Right cardiac atrium (tissue), 5 donors: ENCODE measurements at regions not wholly inside any gene's neighbourhood (a gene's known extent, or its start where the extent isn't known, plus 50 kb on each side); places are given as distances from the start of the nearest gene placed in this dataset.
"Not testable (repeated sequence)": the region's sequence is repeated elsewhere in the genome, so short reads cannot be mapped to it uniquely, and the experiment has no call there.

Experiments used
- ATAC-seq, 2 donors: fragments of 200-7000 bp; cut with Tn5 transposase; one replicate each; pipeline versions ENCODE4 v1.8.0 to v1.9.1; 2020; ENCODE audit warnings: moderate library complexity in 2 of 2, mild to moderate bottlenecking in 1 of 2
- DNase-seq, 3 donors: peaks; one replicate each; pipeline ENCODE4 v3.0.0-alpha.2; 2020
- H3K27ac ChIP-seq: one replicate; pipeline ENCODE4 v1.5.1; 2013; ENCODE audit warnings: mild to moderate bottlenecking, low read length, control low read depth, moderate library complexity
- H3K27me3 ChIP-seq: one replicate; pipeline ENCODE4 v1.6.1; 2013; ENCODE audit not compliant: control insufficient read depth, insufficient read depth
- H3K4me1 ChIP-seq: one replicate; pipeline ENCODE4 v1.6.1; 2013; ENCODE audit warnings: low read length; ENCODE audit not compliant: control insufficient read depth, insufficient read depth
- H3K4me3 ChIP-seq: one replicate; pipeline ENCODE4 v1.5.1; 2013; ENCODE audit warnings: low read length, control low read depth
- H3K9me3 ChIP-seq: one replicate; pipeline ENCODE4 v1.6.1; 2013; ENCODE audit warnings: low read length; ENCODE audit not compliant: control insufficient read depth
- WGBS: extraction: QIAGEN DNeasy Blood & Tissue Kit; methylation state at CpG from one replicate; pipeline ENCODE4 v1.1.7; 2013; 5-methylcytosine and 5-hydroxymethylcytosine counted together
- intact Hi-C, 4 donors: fragments of 100-400 bp; cut with DNase I; formaldehyde crosslinking; loops; one replicate each; pipeline versions ENCODE4 v1.11.0 to v1.14.0; 2022 to 2023
- donor health status: healthy with polysubstance abuse.
- donor health status: DM: no; HTN: yes; CAD: no.
- donor health status: DM: no; HTN: no; CAD: no.
- donor health status: DM: no; HTN: yes; CAD: no; lungs with severe emphysema.
- donor health status: DM: yes; HTN: yes; CAD: no.

DNA sequence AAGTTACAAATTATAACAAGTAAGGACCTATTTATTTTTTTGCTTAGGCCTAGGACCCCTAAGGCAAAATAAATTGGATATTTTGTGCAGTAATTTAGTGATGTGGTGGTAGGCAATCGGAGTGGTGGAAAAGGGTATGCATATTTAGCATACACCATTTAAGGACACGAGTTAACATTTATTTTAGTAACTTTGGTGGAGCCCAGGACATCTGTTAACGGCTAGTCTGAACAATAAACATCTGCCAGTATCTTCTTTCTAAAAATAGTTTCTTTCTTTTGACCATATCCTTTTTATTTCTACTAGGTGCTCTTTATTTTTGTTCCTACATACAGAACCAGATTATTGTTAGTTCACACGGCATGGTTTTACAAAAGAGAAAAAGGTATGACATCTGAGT lies 326.3 kb downstream of the CHL1 start:
- intact Hi-C loops: no loop called here
- Histone ChIP-seq H3K4me3 (no peak overlapping the region), H3K27me3 (no peaks in the 10 kb centered on the region), H3K9me3 (no peaks in the 10 kb centered on the region), H3K4me1 (no peaks in the 10 kb centered on the region), H3K27ac (no peak overlapping the region)
- 54% methylated on average over 4 of the region's 4 CpGs for WGBS
- DNase-seq (no peak), ATAC-seq (no peak)

DNA sequence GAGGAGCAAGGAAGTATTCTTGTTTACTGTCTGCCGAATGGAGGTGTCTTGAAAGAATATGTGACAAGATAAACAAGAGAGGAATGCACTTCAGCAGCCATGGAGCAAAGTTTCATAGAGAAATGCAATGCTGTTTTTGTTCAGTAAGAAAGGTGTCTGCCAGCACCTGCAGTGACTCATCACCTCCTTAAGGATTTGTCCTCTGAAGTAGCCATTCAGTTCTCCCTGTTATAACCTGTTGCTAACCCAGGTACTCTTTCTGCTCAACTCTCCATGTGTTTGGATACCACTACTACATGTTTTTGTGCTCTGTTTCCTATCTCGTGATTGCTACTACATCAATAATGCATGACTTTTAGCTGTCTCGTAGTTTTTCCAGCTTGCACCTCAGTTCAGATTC lies 328.9 kb downstream of the CHL1 start:
- H3K4me3 ChIP-seq: no peak overlapping the region
- no peak overlapping the region for H3K27ac ChIP-seq
- WGBS: 78% methylated on average over 3 of the region's 3 CpGs
- H3K9me3 ChIP-seq: no peaks in the 10 kb centered on the region
- H3K27me3 ChIP-seq: no peaks in the 10 kb centered on the region
- ATAC-seq (no peak), DNase-seq (no peak)
- H3K4me1 ChIP-seq: no peaks in the 10 kb centered on the region
- intact Hi-C loops: no loop called here

DNA sequence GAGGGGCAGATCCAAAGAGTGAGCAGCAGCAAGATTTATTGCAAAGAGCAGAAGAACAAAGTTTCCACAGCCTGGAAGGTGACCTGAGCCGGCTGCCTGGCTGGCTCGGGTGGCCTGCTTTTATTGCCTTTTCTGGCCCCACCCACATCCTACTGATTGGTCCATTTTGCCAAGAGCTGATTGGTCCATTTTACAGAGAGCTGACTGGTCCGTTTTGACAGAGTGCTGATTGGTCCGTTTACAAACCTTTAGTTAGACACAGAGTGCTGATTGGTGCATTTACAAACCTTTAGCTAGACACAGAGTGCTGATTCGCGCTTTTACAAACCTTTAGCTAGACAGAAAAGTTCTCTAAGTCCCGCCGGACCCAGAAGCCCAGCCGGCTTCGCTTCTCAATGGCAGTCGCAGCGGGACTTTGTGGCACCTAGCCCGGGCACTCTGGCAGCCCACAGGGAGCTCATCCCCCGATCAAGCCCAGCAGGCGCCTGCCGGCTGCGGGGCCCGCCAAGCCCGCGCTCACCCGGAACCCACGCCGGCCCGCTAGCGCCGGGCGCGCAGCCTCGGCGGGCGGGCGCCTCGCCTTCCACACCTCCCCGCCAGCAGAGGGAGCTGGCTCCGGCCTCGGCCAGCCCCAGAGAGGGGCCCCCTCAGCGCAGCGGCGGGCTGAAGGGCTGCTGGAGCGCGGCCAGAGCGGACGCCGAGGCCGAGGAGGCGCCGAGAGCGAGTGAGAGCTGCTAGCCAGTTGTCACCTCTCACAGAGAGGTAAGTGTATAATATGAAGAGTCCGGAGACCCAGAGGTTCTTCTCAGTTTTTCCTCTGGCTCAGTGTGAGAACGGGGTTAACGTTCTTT lies 339.2 kb downstream of the CHL1 start:
- peak overlapping the region; percentile 58 for H3K4me3 ChIP-seq
- no peaks in the 10 kb centered on the region for H3K27me3 ChIP-seq
- no peaks in the 10 kb centered on the region for H3K9me3 ChIP-seq
- ATAC-seq (peak; percentile 91 to 92), DNase-seq (peak; percentile 58 to 86 (median 75))
- H3K27ac ChIP-seq: no peak overlapping the region
- H3K4me1 ChIP-seq: no peaks in the 10 kb centered on the region
- intact Hi-C loops: no loop called here
- 28% methylated on average over 51 of the region's 51 CpGs for WGBS

DNA sequence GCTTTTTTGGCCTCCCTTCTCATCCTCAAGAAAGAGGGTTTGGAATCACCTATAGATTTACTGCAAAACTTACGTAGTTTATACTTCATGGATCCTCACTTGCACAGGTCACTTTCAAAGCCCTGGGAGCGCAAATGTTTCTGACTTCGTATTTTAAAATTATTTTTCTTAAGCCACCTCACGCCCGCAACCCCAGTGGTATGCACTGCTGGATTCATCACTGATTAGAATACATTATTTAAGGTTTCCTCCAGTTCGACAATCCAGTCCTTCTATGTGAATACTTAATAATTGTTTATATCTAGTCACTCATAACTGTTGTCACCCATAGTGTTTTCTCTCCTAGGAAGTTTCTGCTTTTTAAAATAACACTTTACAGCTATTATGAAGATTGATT lies 339.9 kb downstream of the CHL1 start:
- Histone ChIP-seq H3K4me3 (peak overlapping the region; percentile 58), H3K4me1 (no peaks in the 10 kb centered on the region), H3K9me3 (no peaks in the 10 kb centered on the region), H3K27ac (no peak overlapping the region), H3K27me3 (no peaks in the 10 kb centered on the region)
- DNase-seq (no peak), ATAC-seq (no peak)
- WGBS: 64% methylated on average over 6 of the region's 6 CpGs
- intact Hi-C loops: no loop called here

DNA sequence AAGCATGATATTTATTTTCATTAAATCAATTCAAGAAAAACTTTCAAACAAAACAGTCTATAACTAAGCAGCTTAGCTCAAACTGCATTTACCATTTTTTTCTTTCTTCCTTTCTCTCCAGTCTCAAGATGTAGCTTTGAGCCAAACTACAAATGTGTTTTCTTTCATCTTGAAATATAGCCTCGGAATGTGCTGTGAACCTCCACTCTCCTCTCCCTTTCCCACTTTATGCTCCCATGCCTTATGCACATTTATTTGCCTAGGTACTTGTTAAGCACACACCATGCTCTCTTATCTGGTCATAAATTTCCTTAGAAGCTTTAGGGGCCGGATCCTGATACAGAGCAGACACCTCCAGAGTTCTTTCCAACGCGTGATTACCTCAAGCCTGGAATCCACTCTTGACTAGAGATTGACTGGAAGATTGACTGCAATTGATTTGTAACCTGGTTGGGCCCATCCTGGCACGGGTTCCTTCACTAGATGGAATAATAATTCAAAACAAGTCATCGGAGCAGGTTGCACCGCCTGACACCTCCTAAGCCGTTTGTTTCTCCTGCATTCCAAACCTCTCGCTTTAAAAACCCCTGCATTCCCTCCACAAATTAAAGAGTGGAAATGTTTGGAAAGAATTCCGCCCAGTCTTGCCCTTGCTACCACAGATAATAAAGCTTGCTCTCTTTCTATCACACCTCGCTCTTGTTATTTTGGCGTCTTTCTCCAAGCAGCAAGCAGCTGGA lies 344.7 kb downstream of the CHL1 start:
- ATAC-seq (no peak), DNase-seq (no peak)
- no peaks in the 10 kb centered on the region for H3K27me3 ChIP-seq
- H3K27ac ChIP-seq: no peak overlapping the region
- no peaks in the 10 kb centered on the region for H3K4me1 ChIP-seq
- no peaks in the 10 kb centered on the region for H3K9me3 ChIP-seq
- intact Hi-C loops: no loop called here
- no peak overlapping the region for H3K4me3 ChIP-seq
- WGBS: 57% methylated on average over 12 of the region's 12 CpGs

DNA sequence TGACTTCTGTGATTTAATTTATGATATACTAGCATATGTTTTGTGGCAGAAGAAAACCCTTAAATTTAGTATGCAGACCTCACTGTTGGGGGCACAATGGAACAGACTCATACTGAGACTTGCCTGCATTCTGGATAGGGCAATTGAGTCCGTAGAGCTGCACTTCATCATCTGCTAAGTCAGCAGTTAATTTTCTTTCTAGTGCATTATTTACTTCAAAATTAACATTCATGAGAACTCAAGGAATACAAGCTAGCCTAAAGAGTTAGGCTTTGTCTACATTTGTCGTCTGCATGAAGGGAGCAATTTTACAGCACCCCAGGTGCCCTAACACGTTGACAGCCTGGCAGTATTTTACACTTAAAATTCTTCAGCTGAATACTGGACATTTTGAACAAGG lies 345.5 kb downstream of the CHL1 start:
- 68% methylated on average over 3 of the region's 3 CpGs for WGBS
- DNase-seq (no peak), ATAC-seq (no peak)
- no peaks in the 10 kb centered on the region for H3K4me1 ChIP-seq
- H3K27ac ChIP-seq: no peak overlapping the region
- intact Hi-C loops: no loop called here
- no peaks in the 10 kb centered on the region for H3K27me3 ChIP-seq
- H3K9me3 ChIP-seq: no peaks in the 10 kb centered on the region
- H3K4me3 ChIP-seq: no peak overlapping the region

DNA sequence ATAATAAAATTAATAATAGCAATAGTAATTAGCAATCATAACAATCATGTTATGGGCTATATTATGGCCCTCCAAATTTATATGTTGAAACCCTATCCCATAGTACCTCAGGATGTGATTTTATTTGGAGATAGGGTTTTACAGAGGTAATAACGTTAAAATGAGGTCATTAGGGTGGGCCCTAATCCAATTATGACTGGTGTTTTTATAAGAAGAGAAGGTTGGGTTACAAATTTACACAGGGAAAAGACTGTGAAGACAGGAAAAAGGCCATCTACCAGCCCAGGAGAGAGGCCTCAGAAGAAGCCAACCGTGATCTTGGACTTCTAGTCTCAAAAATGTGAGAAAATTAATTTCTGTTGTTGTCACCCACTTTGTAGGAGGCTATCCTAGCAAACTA lies 353.1 kb downstream of the CHL1 start:
- Histone ChIP-seq H3K4me3 (no peak overlapping the region), H3K27me3 (no peaks in the 10 kb centered on the region), H3K27ac (no peak overlapping the region), H3K4me1 (no peaks in the 10 kb centered on the region), H3K9me3 (no peaks in the 10 kb centered on the region)
- WGBS: 70% methylated on average over 2 of the region's 2 CpGs
- intact Hi-C loops: no loop called here
- DNase-seq (no peak), ATAC-seq (no peak)

DNA sequence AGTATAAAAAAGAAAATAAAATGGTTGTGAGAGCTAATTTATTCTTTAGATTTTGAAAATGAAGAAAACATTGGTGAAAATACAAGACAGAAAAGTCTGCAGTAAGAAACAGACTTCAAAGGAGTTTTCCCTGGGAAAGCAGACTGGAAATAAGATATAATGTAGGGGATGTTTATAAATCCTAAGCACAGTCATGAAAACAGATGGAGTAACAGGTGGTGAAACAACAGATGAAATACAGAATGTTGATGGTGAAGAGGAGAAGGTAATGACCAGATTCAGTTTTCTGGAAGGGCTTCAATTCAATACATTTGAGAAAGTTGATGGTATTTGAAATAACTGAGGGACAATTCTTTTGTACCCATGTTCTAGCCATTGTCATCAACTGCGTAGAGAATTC lies 353.9 kb downstream of the CHL1 start:
- DNase-seq (no peak), ATAC-seq (no peak)
- Histone ChIP-seq H3K4me3 (no peak overlapping the region), H3K4me1 (no peaks in the 10 kb centered on the region), H3K27me3 (no peaks in the 10 kb centered on the region), H3K27ac (no peak overlapping the region), H3K9me3 (no peaks in the 10 kb centered on the region)
- WGBS: 97% methylated on average over 1 of the region's 1 CpG
- intact Hi-C loops: no loop called here

DNA sequence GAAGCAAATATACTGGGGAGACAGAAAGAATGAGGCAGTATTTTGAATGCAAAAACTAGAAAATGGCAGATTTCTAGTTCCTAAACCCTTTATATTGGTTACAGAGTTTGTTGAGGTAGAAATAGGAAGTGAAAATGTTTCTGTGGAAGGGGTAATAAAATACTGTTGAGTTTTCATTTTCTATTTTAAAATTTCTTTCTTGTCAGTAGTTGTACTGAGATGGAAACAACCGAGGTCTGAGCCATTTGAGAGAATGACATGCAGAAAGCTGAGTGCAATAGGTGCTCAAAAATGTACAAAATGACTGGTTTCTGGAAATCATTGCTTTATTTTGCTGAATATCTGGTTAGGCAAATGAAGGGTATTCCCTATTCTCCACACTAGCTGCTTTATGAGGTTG lies 361.4 kb downstream of the CHL1 start:
- no peak overlapping the region for H3K27ac ChIP-seq
- DNase-seq (no peak), ATAC-seq (no peak)
- H3K9me3 ChIP-seq: no peaks in the 10 kb centered on the region
- no peak overlapping the region for H3K4me3 ChIP-seq
- intact Hi-C loops: no loop called here
- WGBS: 58% methylated on average over 1 of the region's 1 CpG
- H3K27me3 ChIP-seq: no peaks in the 10 kb centered on the region
- no peaks in the 10 kb centered on the region for H3K4me1 ChIP-seq

DNA sequence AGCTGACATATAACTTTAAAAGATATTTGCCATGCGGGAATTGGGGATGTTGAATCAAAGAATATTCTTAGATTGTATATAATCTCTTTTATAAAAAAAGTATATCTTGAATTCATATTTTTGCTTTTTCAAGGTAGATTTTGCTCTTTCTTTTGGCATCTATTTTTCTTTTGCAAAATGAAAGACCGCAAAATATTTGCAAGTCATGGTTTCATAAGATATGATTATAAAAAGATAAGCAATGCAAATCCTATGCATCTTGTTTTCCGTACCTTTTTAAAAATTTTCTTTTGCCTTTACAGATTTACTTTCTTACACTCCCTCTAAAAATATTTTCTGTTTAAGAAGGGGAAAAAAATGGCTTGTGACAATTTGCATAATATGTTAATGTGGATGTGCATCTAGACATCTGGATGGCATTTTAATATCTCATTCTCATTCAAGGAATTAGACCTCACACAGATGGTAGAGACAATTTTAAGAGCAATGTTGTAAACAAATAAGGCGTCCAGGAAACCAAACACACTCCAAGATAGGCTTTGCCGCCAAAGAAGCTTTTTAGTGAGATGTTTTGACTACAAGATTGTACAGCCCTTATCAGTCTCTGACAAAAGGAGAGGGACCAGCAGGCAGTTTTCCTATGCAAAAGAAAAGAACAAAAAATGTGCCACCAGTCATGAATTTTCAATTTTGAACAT lies 371.1 kb downstream of the CHL1 start:
- Histone ChIP-seq H3K4me1 (no peaks in the 10 kb centered on the region), H3K9me3 (no peaks in the 10 kb centered on the region), H3K27me3 (no peaks in the 10 kb centered on the region), H3K4me3 (no peak overlapping the region), H3K27ac (no peak overlapping the region)
- ATAC-seq (no peak), DNase-seq (no peak)
- intact Hi-C loops: no loop called here
- 58% methylated on average over 5 of the region's 5 CpGs for WGBS

DNA sequence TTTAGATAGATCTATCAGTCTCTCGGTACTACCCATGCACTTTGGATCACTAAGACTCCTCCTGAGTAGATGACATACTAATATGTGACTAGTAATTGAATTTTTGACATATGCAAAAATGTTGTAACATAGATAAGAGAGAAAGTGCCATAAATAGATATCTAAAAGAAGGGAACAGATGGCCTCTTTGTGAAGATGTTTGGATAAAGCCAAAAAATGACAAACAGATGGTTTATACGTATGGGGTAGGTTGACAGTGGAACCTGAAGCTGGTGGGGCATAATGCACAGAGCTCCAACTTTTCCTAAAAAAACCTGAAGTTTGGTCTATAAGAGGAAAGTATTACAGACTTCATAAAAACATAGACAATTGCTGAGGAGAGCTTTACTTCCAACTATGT lies 383.0 kb downstream of the CHL1 start:
- H3K9me3 ChIP-seq, H3K27ac ChIP-seq, intact Hi-C loops, H3K27me3 ChIP-seq, ATAC-seq, H3K4me3 ChIP-seq, DNase-seq, H3K4me1 ChIP-seq: not testable (repeated sequence)
- WGBS: 60% methylated on average over 2 of the region's 2 CpGs
